ENCODE measurements at regions not wholly inside any gene's neighbourhood (a gene's known extent, or its start where the extent isn't known, plus 50 kb on each side); places are given as distances from the start of the nearest gene placed in this dataset.

DNA sequence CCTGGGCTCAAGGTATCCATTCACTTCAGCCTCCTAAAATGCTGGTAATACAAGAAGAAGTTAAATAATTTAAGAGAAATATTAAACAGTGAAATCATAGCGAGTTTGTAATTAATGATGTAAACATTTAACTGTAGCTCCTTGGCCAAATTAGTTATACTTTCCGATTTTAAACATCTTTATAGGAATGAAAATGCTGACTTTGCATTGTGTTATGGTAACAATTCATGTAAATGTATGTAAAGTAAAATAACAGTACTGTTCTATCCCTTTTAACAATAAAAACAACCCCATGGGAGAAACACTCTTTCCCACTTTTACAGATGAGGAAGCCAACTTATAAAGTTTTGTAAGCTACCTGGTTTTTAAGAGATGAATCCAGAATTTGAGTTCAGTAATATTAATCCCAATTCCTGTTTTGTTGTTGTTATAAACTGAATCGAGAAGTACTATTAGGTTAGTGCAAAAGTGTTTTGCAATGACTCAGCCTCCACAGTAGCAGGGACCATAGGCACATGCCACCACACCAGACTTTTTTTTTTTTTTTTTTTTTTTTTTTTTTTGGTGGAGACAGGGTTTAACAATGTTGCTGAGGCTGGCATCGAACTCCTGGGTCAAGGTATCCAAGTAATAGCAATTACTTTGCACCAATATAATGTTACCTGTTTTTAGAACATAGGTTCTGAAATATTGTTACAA lies 1360.4 kb downstream of the BRINP3 start:
- H3K9me2 ChIP-seq (replicated peaks; ENCODE audit: insufficient read depth, low read length), result no peaks in the 10 kb centered on the region
- no peaks in the 10 kb centered on the region for H3K36me3 ChIP-seq (replicated peaks; ENCODE audit: insufficient read depth, low read length)
- no peak overlapping the region for H2AFZ ChIP-seq (ENCODE audit: low read length)
- no peak overlapping the region for H3K4me3 ChIP-seq (ENCODE audit: low read length)
- H3K9ac ChIP-seq (ENCODE audit: low read length), result no peak overlapping the region
- TF ChIP-seq, protein P1, sequence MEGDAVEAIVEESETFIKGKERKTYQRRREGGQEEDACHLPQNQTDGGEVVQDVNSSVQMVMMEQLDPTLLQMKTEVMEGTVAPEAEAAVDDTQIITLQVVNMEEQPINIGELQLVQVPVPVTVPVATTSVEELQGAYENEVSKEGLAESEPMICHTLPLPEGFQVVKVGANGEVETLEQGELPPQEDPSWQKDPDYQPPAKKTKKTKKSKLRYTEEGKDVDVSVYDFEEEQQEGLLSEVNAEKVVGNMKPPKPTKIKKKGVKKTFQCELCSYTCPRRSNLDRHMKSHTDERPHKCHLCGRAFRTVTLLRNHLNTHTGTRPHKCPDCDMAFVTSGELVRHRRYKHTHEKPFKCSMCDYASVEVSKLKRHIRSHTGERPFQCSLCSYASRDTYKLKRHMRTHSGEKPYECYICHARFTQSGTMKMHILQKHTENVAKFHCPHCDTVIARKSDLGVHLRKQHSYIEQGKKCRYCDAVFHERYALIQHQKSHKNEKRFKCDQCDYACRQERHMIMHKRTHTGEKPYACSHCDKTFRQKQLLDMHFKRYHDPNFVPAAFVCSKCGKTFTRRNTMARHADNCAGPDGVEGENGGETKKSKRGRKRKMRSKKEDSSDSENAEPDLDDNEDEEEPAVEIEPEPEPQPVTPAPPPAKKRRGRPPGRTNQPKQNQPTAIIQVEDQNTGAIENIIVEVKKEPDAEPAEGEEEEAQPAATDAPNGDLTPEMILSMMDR (IDR thresholded peaks at IDR 0.05; ENCODE audit: low read length), result no peak
- TF ChIP-seq EZH2 (optimal IDR thresholded peaks at IDR 0.05; ENCODE audit: low read depth, low read length), result no peak
- no peak for TF ChIP-seq EZH2phosphoT487 (IDR thresholded peaks at IDR 0.05; ENCODE audit: low read length)
- no peak overlapping the region for H3K27ac ChIP-seq (ENCODE audit: low read length)
- H4K20me1 ChIP-seq (ENCODE audit: insufficient read depth, low read length), result no peaks in the 10 kb centered on the region
- no peaks in the 10 kb centered on the region for H3F3A ChIP-seq (ENCODE audit: insufficient read depth, low read length)
- no peaks in the 10 kb centered on the region for H3K27me3 ChIP-seq (replicated peaks; ENCODE audit: insufficient read depth, low read length)
- H3K79me2 ChIP-seq (ENCODE audit: low read length), result no peaks in the 10 kb centered on the region
- no peaks in the 10 kb centered on the region for H3K4me1 ChIP-seq (ENCODE audit: low read length)
- H3K9me3 ChIP-seq (replicated peaks; ENCODE audit: insufficient read depth, low read length), result no peaks in the 10 kb centered on the region
- no peak overlapping the region for H3K4me2 ChIP-seq (ENCODE audit: low read depth, low read length)
- DNase-seq, result no peak

DNA sequence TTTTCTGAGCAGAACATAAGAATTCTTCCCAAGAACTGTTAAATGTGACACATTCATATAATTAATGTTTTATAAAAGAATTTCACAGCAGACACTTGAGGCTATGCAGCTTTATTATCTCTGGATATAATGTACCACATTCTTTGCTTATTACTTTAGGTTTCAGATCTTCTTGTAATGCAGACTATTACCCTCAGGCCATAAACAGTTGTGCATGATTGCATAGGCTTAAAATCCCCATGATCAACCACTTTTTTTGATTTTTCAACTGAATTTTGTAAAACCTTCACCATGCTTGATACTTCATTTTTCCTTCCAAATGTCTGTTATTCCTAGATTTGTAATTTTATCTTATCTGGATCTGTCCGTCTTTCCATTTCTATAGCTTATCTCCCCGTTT lies 1355.7 kb downstream of the BRINP3 start:
- H2AFZ ChIP-seq (ENCODE audit: low read length), result no peak overlapping the region
- no peaks in the 10 kb centered on the region for H3F3A ChIP-seq (ENCODE audit: insufficient read depth, low read length)
- no peak overlapping the region for H3K9ac ChIP-seq (ENCODE audit: low read length)

DNA sequence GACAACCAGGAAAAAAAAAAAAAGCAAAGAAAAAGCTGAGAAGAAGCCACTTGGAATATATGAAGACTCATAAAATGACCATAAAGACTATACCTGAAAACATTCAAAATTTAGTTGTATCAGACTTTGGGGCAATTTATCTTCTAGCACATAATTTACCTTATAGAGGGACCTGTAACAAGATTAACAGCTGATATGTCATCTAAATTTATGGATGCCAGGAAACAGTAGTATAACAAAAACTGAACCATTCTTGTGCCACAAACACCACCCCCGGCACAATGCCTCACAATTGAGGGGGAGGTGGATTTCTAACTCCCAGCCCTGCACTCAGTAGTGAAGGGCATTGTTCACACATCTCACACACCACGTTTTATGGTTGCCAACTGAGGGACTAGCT lies 1352.0 kb downstream of the BRINP3 start:
- no peak for DNase-seq
- TF ChIP-seq, protein P1 (IDR thresholded peaks at IDR 0.05; ENCODE audit: low read length), result no peak
- TF ChIP-seq EZH2 (optimal IDR thresholded peaks at IDR 0.05; ENCODE audit: low read depth, low read length) (no peak), EZH2phosphoT487 (IDR thresholded peaks at IDR 0.05; ENCODE audit: low read length) (no peak)
- no peak overlapping the region for H3K4me3 ChIP-seq (ENCODE audit: low read length)
- H2AFZ ChIP-seq (ENCODE audit: low read length), result no peak overlapping the region
- no peaks in the 10 kb centered on the region for H3K36me3 ChIP-seq (replicated peaks; ENCODE audit: insufficient read depth, low read length)
- H3K27me3 ChIP-seq (replicated peaks; ENCODE audit: insufficient read depth, low read length), result no peaks in the 10 kb centered on the region
- no peaks in the 10 kb centered on the region for H3K9me3 ChIP-seq (replicated peaks; ENCODE audit: insufficient read depth, low read length)
- H4K20me1 ChIP-seq (ENCODE audit: insufficient read depth, low read length), result no peaks in the 10 kb centered on the region
- no peaks in the 10 kb centered on the region for H3K79me2 ChIP-seq (ENCODE audit: low read length)
- no peak overlapping the region for H3K27ac ChIP-seq (ENCODE audit: low read length)
- no peaks in the 10 kb centered on the region for H3F3A ChIP-seq (ENCODE audit: insufficient read depth, low read length)
- H3K4me2 ChIP-seq (ENCODE audit: low read depth, low read length), result no peak overlapping the region
- no peaks in the 10 kb centered on the region for H3K9me2 ChIP-seq (replicated peaks; ENCODE audit: insufficient read depth, low read length)
- H3K4me1 ChIP-seq (ENCODE audit: low read length), result no peaks in the 10 kb centered on the region
- no peak overlapping the region for H3K9ac ChIP-seq (ENCODE audit: low read length)

More for the DNA sequence above, 1355.7 kb downstream of the BRINP3 start:
- Histone ChIP-seq H3K27me3 (replicated peaks; ENCODE audit: insufficient read depth, low read length) (no peaks in the 10 kb centered on the region), H3K36me3 (replicated peaks; ENCODE audit: insufficient read depth, low read length) (no peaks in the 10 kb centered on the region), H4K20me1 (ENCODE audit: insufficient read depth, low read length) (no peaks in the 10 kb centered on the region), H3K27ac (ENCODE audit: low read length) (no peak overlapping the region), H3K4me1 (ENCODE audit: low read length) (no peaks in the 10 kb centered on the region), H3K9me2 (replicated peaks; ENCODE audit: insufficient read depth, low read length) (no peaks in the 10 kb centered on the region), H3K4me3 (ENCODE audit: low read length) (no peak overlapping the region), H3K79me2 (ENCODE audit: low read length) (no peaks in the 10 kb centered on the region), H3K9me3 (replicated peaks; ENCODE audit: insufficient read depth, low read length) (no peaks in the 10 kb centered on the region), H3K4me2 (ENCODE audit: low read depth, low read length) (no peak overlapping the region)
- no peak for TF ChIP-seq EZH2phosphoT487 (IDR thresholded peaks at IDR 0.05; ENCODE audit: low read length)
- TF ChIP-seq, protein P1 (IDR thresholded peaks at IDR 0.05; ENCODE audit: low read length), result no peak
- TF ChIP-seq EZH2 (optimal IDR thresholded peaks at IDR 0.05; ENCODE audit: low read depth, low read length), result no peak
- DNase-seq, result no peak

Data from MM.1S (cell line).